Left ventricle myocardium inferior (tissue), 1 donor: ENCODE measurements at regions not wholly inside any gene's neighbourhood (a gene's known extent, or its start where the extent isn't known, plus 50 kb on each side); places are given as distances from the start of the nearest gene placed in this dataset.

ENCODE experiments used
- DNase-seq: peaks from one replicate; pipeline ENCODE4 v3.0.0-alpha.2; 2020
- H3K27ac ChIP-seq: fragments of 200-600 bp; replicated peaks from 2 replicates; pipeline ENCODE4 v1.8.0; 2021
- H3K27me3 ChIP-seq: fragments of 200-600 bp; 2 replicates; pipeline ENCODE4 v1.8.0; 2021; ENCODE audit warnings: low read depth
- H3K36me3 ChIP-seq: fragments of 200-600 bp; 2 replicates; pipeline ENCODE4 v1.8.0; 2021
- H3K4me1 ChIP-seq: fragments of 200-600 bp; 2 replicates; pipeline ENCODE4 v1.8.0; 2021
- H3K4me3 ChIP-seq: fragments of 200-600 bp; 2 replicates; pipeline ENCODE4 v1.8.0; 2021; ENCODE audit warnings: mild to moderate bottlenecking, moderate library complexity
- H3K9me3 ChIP-seq: fragments of 200-600 bp; replicated peaks from 2 replicates; pipeline ENCODE4 v1.8.0; 2021
- intact Hi-C: fragments of 100-400 bp; cut with micrococcal nuclease; formaldehyde crosslinking; loops from one replicate; pipeline ENCODE4 v1.11.0; 2022
- TF ChIP-seq, protein P1 (sequence below): fragments of 200-600 bp; IDR thresholded peaks from 2 replicates; pipeline ENCODE4 v1.8.0; 2021; ENCODE audit warnings: antibody characterized with exemption, mild to moderate bottlenecking, borderline replicate concordance
- donor health status: DM: no; HTN: yes; CAD: no; lungs with severe emphysema.

DNA sequence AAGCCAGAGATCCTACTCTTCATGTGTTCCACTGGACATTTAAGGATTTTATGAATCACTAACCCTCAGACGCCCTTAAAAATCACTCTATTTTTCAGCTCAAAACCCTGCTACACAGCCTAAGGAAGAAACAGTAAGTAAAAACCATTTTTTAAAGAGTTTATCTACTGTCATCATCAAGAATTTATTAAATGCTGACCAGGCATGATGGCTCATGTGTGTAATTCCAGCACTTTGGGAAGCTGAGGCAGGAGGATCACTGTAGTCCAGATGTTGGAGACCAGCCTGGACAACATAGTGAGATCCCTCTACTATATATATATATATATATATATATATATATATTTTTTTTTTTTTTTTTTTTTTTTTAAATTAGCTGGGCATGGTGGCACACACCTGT lies 124.2 kb upstream of the ID4 start:
- TF ChIP-seq, protein P1, sequence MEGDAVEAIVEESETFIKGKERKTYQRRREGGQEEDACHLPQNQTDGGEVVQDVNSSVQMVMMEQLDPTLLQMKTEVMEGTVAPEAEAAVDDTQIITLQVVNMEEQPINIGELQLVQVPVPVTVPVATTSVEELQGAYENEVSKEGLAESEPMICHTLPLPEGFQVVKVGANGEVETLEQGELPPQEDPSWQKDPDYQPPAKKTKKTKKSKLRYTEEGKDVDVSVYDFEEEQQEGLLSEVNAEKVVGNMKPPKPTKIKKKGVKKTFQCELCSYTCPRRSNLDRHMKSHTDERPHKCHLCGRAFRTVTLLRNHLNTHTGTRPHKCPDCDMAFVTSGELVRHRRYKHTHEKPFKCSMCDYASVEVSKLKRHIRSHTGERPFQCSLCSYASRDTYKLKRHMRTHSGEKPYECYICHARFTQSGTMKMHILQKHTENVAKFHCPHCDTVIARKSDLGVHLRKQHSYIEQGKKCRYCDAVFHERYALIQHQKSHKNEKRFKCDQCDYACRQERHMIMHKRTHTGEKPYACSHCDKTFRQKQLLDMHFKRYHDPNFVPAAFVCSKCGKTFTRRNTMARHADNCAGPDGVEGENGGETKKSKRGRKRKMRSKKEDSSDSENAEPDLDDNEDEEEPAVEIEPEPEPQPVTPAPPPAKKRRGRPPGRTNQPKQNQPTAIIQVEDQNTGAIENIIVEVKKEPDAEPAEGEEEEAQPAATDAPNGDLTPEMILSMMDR: no peak
- no peaks in the 10 kb centered on the region for H3K9me3 ChIP-seq
- H3K4me3 ChIP-seq: no peak overlapping the region
- DNase-seq: no peak
- H3K4me1 ChIP-seq: no peaks in the 10 kb centered on the region
- H3K27ac ChIP-seq: no peak overlapping the region
- no peaks in the 10 kb centered on the region for H3K27me3 ChIP-seq
- no peaks in the 10 kb centered on the region for H3K36me3 ChIP-seq
- intact Hi-C loops: no loop called here

DNA sequence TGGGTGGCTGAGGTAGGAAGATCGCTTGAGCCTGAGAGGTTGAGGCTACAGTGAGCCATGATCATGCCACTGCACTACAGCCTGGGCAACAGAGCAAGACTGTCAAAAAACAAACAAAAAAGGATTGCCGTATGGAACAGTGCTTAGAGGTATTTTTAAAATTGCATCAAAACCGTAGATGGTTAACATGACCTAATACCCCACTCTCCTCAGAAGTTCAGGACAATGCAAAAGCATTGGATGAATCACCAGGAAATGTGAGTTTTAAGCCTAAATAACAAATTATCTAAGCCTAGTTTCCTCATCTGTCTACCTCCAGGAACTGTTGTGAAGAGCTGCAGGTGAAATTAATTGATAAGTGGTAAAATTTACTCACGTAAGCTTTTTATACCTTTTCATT lies 123.8 kb upstream of the ID4 start:
- Histone ChIP-seq H3K4me3 (no peak overlapping the region), H3K4me1 (no peaks in the 10 kb centered on the region), H3K27ac (no peak overlapping the region), H3K36me3 (no peaks in the 10 kb centered on the region), H3K27me3 (peaks cover under 1% of the 10 kb centered on the region), H3K9me3 (no peaks in the 10 kb centered on the region)
- no peak for DNase-seq
- TF ChIP-seq, protein P1: no peak
- intact Hi-C loops: no loop called here

DNA sequence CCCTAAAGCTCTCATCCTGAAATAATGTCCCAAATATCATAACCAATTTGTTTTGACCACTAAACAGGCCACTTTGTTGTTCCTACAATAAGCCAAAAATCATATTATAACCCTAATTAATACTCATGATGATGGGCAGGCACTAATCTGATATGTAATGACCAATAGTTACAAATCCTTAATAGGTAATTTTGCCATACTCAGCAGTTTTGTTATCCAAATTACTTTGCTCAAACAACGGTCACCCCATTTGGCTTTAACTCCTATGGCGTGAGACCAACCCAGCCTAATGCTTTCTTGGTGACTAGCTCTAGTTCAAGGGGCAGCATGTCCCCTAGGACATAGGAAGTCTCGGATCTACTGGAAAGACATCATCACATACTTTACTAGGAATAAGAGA lies 123.2 kb upstream of the ID4 start:
- intact Hi-C loops: no loop called here

DNA sequence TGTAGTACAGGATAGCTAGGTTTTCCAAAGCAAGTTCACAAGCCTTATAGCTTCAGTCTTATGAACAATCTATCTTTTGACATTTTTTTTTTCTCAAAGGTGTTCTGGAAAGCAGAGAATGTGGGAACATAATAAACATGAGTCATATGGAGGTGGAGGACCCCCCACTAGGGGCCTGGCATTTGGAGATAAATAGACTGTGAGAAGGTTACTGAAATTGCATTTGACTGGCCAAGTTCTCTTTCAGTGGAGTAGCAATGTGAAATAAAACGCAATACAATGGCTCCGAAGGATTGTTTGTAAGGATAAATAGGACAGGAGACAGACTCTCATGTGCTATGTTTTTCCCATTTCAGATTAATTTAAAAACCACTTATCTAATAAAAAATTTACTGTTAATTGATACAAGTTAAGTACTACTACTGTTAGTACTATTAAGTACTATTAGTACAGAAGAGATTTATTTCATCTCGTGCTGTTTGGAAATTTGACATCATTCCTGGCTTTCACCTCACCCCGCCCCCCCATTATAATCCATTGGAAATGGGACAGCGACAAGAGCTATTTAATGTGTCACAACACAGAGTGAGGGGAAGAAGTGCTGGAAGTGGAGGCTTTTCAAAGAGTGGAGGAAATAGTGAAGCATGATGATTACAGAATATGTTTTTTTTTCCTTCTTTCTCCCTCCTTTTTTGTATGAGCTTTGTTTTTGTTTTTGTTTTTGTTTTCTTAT lies 122.6 kb upstream of the ID4 start:
- H3K27ac ChIP-seq: no peak overlapping the region
- intact Hi-C loops: no loop called here
- H3K27me3 ChIP-seq: peaks cover 10% of the 10 kb centered on the region
- no peaks in the 10 kb centered on the region for H3K9me3 ChIP-seq
- H3K36me3 ChIP-seq: no peaks in the 10 kb centered on the region
- no peak overlapping the region for H3K4me3 ChIP-seq
- no peaks in the 10 kb centered on the region for H3K4me1 ChIP-seq
- TF ChIP-seq, protein P1: no peak
- DNase-seq: no peak

More for the DNA sequence above, 123.2 kb upstream of the ID4 start:
- DNase-seq: no peak
- Histone ChIP-seq H3K36me3 (no peaks in the 10 kb centered on the region), H3K4me3 (no peak overlapping the region), H3K4me1 (no peaks in the 10 kb centered on the region), H3K9me3 (no peaks in the 10 kb centered on the region), H3K27me3 (peaks cover 6% of the 10 kb centered on the region), H3K27ac (no peak overlapping the region)
- TF ChIP-seq, protein P1: no peak

DNA sequence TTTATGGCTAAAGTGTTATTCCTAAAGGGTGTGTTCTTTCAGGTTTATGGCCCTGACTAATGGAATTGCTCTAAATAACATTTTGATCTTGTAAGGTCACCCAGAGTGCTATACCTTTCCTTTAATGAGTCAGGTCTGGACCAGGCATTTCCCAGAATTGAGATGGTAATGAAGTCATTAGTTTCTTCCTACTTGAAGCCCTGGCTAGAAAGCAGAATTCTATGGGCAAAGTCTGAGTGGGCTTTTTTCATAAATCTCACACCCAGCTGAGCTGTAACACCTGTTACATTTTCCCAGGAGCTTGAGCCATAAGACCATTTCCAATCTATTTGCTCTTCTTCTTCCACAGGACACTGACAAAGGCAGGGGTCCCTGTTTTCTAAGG lies 122.0 kb upstream of the ID4 start:
- Histone ChIP-seq H3K4me1 (no peaks in the 10 kb centered on the region), H3K27ac (no peak overlapping the region), H3K4me3 (no peak overlapping the region), H3K9me3 (no peaks in the 10 kb centered on the region), H3K36me3 (no peaks in the 10 kb centered on the region), H3K27me3 (peaks cover 16% of the 10 kb centered on the region)
- intact Hi-C loops: no loop called here
- TF ChIP-seq, protein P1: no peak
- DNase-seq: no peak
